AG04450 (cell line): ENCODE measurements at regions not wholly inside any gene's neighbourhood (a gene's known extent, or its start where the extent isn't known, plus 50 kb on each side); places are given as distances from the start of the nearest gene placed in this dataset.

Source experiments
- CTCF ChIA-PET: fragments of 300-600, 350-600 bp; formaldehyde crosslinking; extraction: SDS; loops from one replicate; lab custom pipeline; 2022; ENCODE audit warnings: antibody characterized with exemption, inconsistent platforms; lab: Charles Lee
- POLR2A ChIA-PET: fragments of 350-600 bp; formaldehyde crosslinking; extraction: SDS; loops from one replicate; lab custom pipeline; 2021; ENCODE audit warnings: antibody characterized with exemption, inconsistent platforms; lab: Yijun Ruan, JAX
- DNase-seq: peaks from one replicate; pipeline ENCODE4 v3.0.0-alpha.2; 2011; ENCODE audit warnings: low read depth, low spot score
- H3K27ac ChIP-seq: one replicate; pipeline ENCODE4 v1.5.1; 2012; ENCODE audit warnings: low read depth, low read length, control low read depth
- H3K27me3 ChIP-seq: one replicate; pipeline ENCODE4 v1.6.0; 2012; ENCODE audit warnings: low read length; ENCODE audit not compliant: control insufficient read depth, insufficient read depth
- H3K4me3 ChIP-seq: 2 replicates; pipeline ENCODE4 v1.5.1; 2011; ENCODE audit warnings: mild to moderate bottlenecking, low read depth, low read length, control low read depth
- H3K9me3 ChIP-seq: 2 replicates; pipeline ENCODE4 v1.5.1; 2012; ENCODE audit warnings: low read length; ENCODE audit not compliant: control insufficient read depth, insufficient read depth
- CTCF ChIP-seq: IDR thresholded peaks from 2 replicates; pipeline ENCODE4 v1.5.1; 2011; ENCODE audit warnings: low read depth, low read length, control low read depth, inconsistent platforms

GRCh38 chr21:35254006-35254764, 205.1 kb upstream of the RUNX1 start:
- DNase-seq, result peak; percentile 60
- peaks cover 3% of the 10 kb centered on the region; the same call in 1 of the 2 replicates for H3K9me3 ChIP-seq
- H3K4me3 ChIP-seq, result no peak overlapping the region
- CTCF ChIA-PET, result interaction anchor here (1.0 to 1.6 kb wide), 2 partner anchors 21 to 586 kb away, joined by 3 to 4 read pairs; no protein-coding TSS in a partner anchor
- POLR2A ChIA-PET, result interaction anchor here (1.0 kb wide), 2 partner anchors 45 to 364 kb away, joined by 3 to 5 read pairs; no protein-coding TSS in a partner anchor
- no peak for TF ChIP-seq CTCF
- H3K27me3 ChIP-seq, result no peaks in the 10 kb centered on the region
- no peak overlapping the region for H3K27ac ChIP-seq

- no peak for DNase-seq
- ChIA-PET CTCF (interaction anchor here (1.6 kb wide), 1 partner anchor 588 kb away, joined by 4 read pairs; no protein-coding TSS in a partner anchor), POLR2A (interaction anchor here (0.7 kb wide), 1 partner anchor 338 kb away, joined by 3 read pairs; no protein-coding TSS in a partner anchor)
- H3K27me3 ChIP-seq, result no peaks in the 10 kb centered on the region
- H3K27ac ChIP-seq, result no peak overlapping the region
- H3K9me3 ChIP-seq, result peaks cover 3% of the 10 kb centered on the region; the same call in 1 of the 2 replicates
- TF ChIP-seq CTCF, result no peak
- no peak overlapping the region for H3K4me3 ChIP-seq
Observed at GRCh38 chr21:35252831-35253230, 203.7 kb upstream of the RUNX1 start.

- POLR2A ChIA-PET, result no interaction called here
- CTCF ChIA-PET, result no interaction called here
- no peak overlapping the region for H3K27ac ChIP-seq
- TF ChIP-seq CTCF, result no peak
- peaks cover 3% of the 10 kb centered on the region; the same call in 1 of the 2 replicates for H3K9me3 ChIP-seq
- H3K27me3 ChIP-seq, result no peaks in the 10 kb centered on the region
- DNase-seq, result no peak
- no peak overlapping the region for H3K4me3 ChIP-seq
Observed at GRCh38 chr21:35249636-35250035, 200.5 kb upstream of the RUNX1 start.

GRCh38 chr21:35245879-35246278, 196.8 kb upstream of the RUNX1 start:
- ChIA-PET CTCF (no interaction called here), POLR2A (no interaction called here)
- TF ChIP-seq CTCF, result no peak

GRCh38 chr21:35244514-35244913, 195.4 kb upstream of the RUNX1 start:
- ChIA-PET POLR2A (no interaction called here), CTCF (no interaction called here)
- no peak for DNase-seq
- no peak overlapping the region for H3K4me3 ChIP-seq
- no peak for TF ChIP-seq CTCF
- no peaks in the 10 kb centered on the region for H3K9me3 ChIP-seq
- no peaks in the 10 kb centered on the region for H3K27me3 ChIP-seq
- no peak overlapping the region for H3K27ac ChIP-seq

More at GRCh38 chr21:35245879-35246278, 196.8 kb upstream of the RUNX1 start:
- no peak for DNase-seq
- no peaks in the 10 kb centered on the region for H3K27me3 ChIP-seq
- peaks cover 3% of the 10 kb centered on the region; the same call in 1 of the 2 replicates for H3K9me3 ChIP-seq
- H3K27ac ChIP-seq, result no peak overlapping the region
- no peak overlapping the region for H3K4me3 ChIP-seq
